Embryonic facial prominence (tissue), 1 donor: ENCODE measurements at regions not wholly inside any gene's neighbourhood (a gene's known extent, or its start where the extent isn't known, plus 50 kb on each side); places are given as distances from the start of the nearest gene placed in this dataset.

Experiments
- DNase-seq: peaks from one replicate; pipeline ENCODE4 v3.0.0-alpha.2; 2016; ENCODE audit errors: extremely low spot score

DNA sequence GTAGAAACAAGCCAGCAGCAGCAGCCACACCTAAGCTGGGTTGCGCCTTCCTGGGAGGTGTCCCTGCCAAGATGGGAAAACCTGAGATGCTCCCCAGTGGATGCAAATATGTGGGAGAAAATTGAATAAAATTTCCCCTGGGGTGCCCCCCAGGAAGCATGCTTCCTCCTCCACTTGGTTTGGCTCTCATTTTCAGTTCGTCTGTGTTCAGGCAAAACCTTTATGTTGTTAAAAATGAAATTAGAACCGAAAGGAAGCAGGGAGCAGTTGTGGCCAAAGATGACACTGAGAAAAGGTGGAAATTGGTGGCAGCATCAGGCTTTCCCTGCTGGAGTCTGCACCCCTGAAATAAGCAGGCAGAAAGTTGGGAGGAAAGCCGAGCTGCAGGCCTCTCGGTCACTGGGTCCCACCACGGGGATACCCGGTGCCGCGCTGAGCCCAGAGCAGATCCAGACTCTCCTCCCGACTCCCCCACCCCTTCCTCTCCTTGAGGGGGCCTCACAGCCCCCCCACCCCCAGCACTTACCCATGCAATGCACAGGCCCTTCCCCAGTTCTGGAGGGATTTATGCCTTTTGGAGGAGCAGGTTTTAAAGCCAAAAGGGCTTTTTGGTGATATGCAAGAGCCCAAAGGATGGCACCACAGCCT, 267.7 kb upstream of the SPRED2 start:
- DNase-seq = no peak

- no peak for DNase-seq
Measured at GRCh38 chr2:65691816-65692215, 259.4 kb upstream of the SPRED2 start.

- no peak for DNase-seq
Measured at GRCh38 chr2:65688141-65688886, 255.9 kb upstream of the SPRED2 start.

DNA sequence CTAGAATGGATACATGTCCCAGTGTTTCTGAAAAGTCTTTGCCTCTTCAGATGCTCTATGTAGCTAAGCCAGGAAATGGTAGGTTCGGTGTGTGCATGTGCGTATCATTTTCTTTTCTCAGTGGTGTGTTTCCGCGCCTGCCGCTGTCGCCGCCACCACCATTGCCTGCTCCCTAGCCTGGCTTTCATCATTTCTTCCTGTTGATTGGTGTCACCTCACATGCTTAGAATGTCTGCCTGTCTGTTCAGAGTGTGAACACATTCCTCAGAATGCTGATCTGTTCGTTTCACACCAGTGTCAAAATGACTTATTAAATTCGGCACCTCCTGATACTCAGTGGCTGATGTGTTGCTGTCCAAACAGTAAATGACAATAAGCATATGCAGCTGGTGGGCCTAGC, 255.2 kb upstream of the SPRED2 start:
- no peak for DNase-seq

- no peak for DNase-seq
Measured at GRCh38 chr2:65686928-65687521, 254.6 kb upstream of the SPRED2 start.

- no peak for DNase-seq
Measured at GRCh38 chr2:65681503-65681902, 249.1 kb upstream of the SPRED2 start.

GRCh38 chr2:65678779-65679391, 246.5 kb upstream of the SPRED2 start:
- no peak for DNase-seq

GRCh38 chr2:65675350-65675749, 243.0 kb upstream of the SPRED2 start:
- no peak for DNase-seq

- no peak for DNase-seq
Measured at GRCh38 chr2:65671670-65672242, 239.4 kb upstream of the SPRED2 start.

DNA sequence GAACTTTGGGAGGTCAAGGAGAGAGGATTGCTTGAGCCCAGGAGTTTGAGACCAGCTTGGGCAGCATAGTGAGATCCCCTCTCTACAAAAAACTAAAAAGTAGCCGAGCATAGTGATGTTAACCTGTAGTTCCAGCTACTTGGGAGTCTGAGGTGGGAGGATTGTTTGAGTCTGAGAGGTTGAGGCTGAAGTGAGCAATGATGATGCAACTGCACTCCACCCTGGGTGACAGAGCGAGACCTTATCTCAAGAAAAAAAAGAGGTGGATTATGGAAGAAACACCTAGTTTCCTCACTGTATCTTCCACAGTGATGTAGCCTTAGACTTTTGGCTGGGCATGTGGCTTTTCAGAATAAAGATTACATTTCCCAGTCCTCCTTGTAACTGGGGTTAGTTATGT, 237.2 kb upstream of the SPRED2 start:
- DNase-seq = no peak

- no peak for DNase-seq
Measured at GRCh38 chr2:65668744-65669143, 236.3 kb upstream of the SPRED2 start.

DNA sequence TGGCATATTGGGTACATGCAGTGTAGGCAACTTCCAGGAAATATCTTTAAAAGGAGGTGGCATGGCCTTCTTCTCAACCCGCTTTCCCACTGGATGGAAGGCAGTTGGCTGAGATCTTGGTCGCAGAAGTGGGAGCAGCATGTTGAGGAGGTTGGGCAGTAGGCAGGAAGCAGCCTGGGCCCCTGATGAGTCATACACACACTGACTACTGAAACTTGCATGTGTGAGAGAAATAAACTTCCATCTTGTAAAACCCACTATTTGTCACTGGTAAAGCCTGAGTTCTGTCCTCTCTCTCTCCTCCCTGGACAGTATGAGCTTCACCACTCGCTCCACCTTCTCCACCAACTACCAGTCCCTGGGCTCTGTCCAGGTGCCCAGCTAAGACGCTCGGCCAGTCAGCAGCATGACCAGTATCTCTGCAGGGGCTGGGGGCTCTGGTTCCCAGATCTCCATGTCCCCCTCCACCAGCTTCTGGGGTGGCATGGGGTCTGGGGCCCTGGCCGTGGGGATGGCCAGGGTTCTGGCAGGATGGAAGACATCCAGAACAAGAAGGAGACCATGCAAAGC, 233.8 kb upstream of the SPRED2 start:
- no peak for DNase-seq

GRCh38 chr2:65664931-65665330, 232.5 kb upstream of the SPRED2 start:
- DNase-seq = no peak

- no peak for DNase-seq
Measured at GRCh38 chr2:65663831-65664407, 231.5 kb upstream of the SPRED2 start.

DNA sequence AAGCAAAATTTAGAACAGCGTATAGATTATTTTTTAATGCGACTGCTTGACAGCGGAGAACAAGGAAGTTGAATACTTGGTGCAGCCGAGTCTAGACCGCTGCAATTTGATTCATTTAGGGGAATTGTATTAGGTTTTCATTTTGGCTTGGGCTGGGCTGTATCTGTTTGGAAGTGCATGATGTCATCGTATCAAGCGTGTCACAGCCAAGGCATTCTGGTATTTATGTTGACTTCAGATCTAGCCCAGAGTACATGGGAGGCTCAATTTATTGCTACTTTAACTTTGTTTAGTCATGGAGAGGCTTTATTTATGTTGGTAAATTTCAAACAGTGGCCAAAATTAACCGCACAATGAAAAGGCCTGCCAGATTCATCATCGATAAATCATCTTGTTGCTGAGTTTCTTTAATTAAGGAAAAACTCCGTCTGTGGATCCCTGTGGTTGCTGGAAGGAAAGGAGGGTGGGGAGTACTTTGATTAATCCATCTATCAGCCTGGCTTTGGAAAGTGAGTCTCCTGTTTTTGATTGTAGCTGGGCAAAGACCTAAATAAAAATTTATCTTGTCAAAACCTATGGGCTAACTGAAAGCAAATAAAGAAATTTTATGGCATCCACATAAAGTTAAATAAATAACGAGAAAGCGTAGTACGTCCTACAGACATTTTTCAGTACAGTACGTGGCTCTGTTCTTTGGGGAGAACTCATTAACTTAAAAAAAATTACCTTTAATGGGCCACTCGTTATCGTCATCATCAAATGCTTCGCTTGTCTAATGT, 230.4 kb upstream of the SPRED2 start:
- peak; percentile 27 for DNase-seq

DNA sequence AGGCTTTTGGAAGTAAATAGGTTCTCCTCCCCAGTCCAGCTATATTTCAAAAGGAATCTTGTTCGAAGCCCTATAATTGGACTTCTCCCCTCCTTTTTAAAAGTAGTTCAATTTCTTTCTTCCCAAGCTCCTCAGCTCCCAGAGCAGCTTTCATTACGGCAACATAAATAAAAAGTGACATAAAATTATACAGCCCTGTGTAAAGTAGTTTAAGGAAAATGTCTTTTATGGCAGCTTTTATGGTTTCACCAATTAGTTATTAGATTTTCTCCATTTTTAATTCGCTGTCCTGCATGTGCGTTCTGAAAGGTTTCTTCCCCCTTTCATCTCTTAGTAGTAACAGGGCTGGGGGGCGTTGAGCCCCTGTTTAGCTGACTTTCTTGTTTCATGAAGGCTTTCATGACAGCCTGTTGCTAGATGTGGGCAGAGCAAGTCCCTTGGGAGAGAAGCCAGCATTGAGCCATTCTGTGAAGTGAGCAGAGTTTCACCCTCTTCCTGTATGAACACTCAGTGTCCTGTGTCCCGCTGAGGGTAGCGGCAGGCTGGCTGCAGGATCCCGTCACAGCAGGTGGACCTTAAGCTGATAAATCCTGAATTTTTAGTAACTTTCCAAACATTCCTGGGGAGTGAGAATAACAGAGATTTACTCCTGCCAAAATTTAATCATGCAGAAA, 229.7 kb upstream of the SPRED2 start:
- DNase-seq = no peak

- DNase-seq = no peak
Measured at GRCh38 chr2:65660340-65660739, 227.9 kb upstream of the SPRED2 start.

GRCh38 chr2:65658881-65659280, 226.5 kb upstream of the SPRED2 start:
- no peak for DNase-seq

DNA sequence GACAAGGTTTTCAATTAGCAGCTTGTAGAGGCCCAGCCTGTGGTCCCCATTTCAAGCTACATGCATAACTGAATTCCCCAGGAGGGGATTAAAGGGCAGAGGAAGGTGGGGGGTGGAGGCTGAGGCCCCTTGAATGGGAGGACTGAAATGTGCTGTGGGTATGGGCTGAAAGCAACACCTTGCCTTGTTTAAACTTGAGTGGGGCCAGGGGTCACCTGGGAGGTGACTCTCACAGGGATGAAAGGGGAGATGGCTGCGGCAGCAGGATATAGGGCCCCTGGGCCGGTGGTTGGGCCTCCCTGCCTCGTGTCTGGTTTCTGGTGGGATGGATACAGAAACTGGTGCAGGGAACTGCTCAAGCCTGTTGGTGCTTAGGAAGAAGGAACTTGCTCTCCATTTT, 225.9 kb upstream of the SPRED2 start:
- DNase-seq = no peak

DNA sequence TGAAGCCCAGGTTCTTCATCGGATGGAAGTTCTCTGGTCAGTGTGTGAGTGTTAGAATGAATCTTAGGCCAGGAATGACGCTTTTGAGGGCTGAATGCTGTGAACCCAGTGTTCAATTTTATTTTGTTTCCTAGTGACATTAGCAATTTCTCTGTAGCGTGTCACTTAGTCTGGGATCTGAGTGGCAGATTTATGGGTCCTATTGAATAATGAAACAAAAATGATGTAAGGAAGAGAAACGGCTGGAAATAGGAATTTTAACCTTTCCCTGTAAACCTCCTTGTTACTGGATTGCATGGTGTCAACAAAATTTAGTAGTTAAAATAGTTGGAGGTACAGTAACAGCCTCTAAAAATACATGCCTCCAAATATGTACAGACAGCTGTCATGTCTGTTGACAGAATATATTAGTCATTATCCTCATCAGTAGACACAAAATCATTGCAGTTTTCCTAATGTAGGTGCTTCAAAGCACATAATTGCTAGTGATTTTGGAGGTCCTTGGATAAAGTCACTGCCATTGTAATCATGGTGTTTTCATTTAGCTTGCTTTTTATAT, 223.8 kb upstream of the SPRED2 start:
- no peak for DNase-seq
